Activated CD4-positive, alpha-beta memory T cell treated with anti-CD3 and anti-CD28 coated beads for 36 hours (primary cell): ENCODE measurements at regions not wholly inside any gene's neighbourhood (a gene's known extent, or its start where the extent isn't known, plus 50 kb on each side); places are given as distances from the start of the nearest gene placed in this dataset.
"Not testable (repeated sequence)": the region's sequence is repeated elsewhere in the genome, so short reads cannot be mapped to it uniquely, and the experiment has no call there.

Experiments
- CTCF ChIA-PET: fragments of 350-600 bp; sonication (Branson Sonifier 250); formaldehyde crosslinking; loops from one replicate; lab custom pipeline; 2021; ENCODE audit warnings: antibody characterized with exemption, inconsistent platforms; lab: Charles Lee
- POLR2A ChIA-PET: fragments of 350-600 bp; sonication (Branson Sonifier 250); formaldehyde crosslinking; loops from one replicate; lab custom pipeline; 2021; ENCODE audit warnings: antibody characterized with exemption; lab: Charles Lee
- DNase-seq: peaks from one replicate; pipeline ENCODE4 v3.0.0-alpha.2; 2020
- H3K27ac Mint-ChIP-seq: one replicate; pipeline ENCODE4 v1.8.0; 2021; ENCODE audit warnings: mixed read lengths
- H3K27me3 Mint-ChIP-seq: one replicate; pipeline ENCODE4 v1.8.0; 2021; ENCODE audit warnings: mixed read lengths
- H3K36me3 Mint-ChIP-seq: one replicate; pipeline ENCODE4 v1.8.0; 2021; ENCODE audit warnings: mixed read lengths
- H3K4me1 Mint-ChIP-seq: one replicate; pipeline ENCODE4 v1.8.0; 2021; ENCODE audit warnings: low read depth, mixed read lengths
- H3K4me3 Mint-ChIP-seq: one replicate; pipeline ENCODE4 v1.8.0; 2021; ENCODE audit warnings: mild to moderate bottlenecking, mixed read lengths
- H3K9me3 Mint-ChIP-seq: one replicate; pipeline ENCODE4 v1.8.0; 2021; ENCODE audit warnings: mixed read lengths
- intact Hi-C: fragments of 100-400 bp; cut with micrococcal nuclease; formaldehyde crosslinking; loops from one replicate; pipeline ENCODE4 v1.15.1; 2023

DNA sequence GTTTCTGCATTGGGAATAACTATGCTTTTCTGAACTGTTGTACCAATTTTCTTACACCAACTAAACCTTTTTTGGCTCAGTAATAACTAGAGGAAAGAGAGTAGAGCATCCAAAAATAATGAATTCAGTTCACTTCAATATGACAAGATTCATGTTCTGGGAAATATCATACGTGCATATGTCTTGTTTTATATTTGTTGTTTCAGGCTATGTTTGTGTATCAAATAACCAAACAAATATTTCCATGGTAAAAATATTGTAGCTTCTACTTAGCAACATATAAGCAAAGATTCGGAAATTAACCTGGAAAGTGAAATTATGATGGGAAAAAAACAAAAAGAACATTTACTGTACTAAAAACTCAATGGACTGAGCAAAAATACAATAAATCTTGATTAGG lies 503.2 kb downstream of the TMEM114 start:
- intact Hi-C loops, result no loop called here
- no peaks in the 10 kb centered on the region for H3K36me3 Mint-ChIP-seq
- no peak for DNase-seq
- peaks cover 3% of the 10 kb centered on the region for H3K9me3 Mint-ChIP-seq
- H3K27ac Mint-ChIP-seq, result no peak overlapping the region
- no peaks in the 10 kb centered on the region for H3K4me1 Mint-ChIP-seq
- ChIA-PET CTCF (no interaction called here), POLR2A (no interaction called here)
- no peaks in the 10 kb centered on the region for H3K27me3 Mint-ChIP-seq
- no peak overlapping the region for H3K4me3 Mint-ChIP-seq

DNA sequence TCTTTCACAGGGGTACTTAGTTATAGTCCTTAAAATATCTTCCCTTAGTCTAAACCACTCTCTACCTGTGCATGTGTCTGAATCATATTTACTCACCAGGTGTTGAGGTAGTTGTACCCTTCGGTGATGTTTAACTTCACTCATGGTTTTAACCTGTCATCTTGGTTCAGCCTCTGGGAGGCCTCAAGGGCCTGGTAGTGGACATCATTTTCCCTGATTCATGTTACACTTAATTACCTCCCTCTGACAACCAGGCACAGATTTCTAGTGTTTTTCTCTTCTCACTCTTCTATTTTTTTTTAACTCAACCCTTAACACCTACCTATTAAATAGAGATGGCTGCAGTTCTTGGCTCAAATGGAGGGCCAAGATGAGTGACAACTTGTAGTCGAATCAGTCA lies 505.4 kb downstream of the TMEM114 start:
- intact Hi-C loops, result no loop called here
- CTCF ChIA-PET, result no interaction called here
- H3K9me3 Mint-ChIP-seq, result peaks cover 2% of the 10 kb centered on the region

DNA sequence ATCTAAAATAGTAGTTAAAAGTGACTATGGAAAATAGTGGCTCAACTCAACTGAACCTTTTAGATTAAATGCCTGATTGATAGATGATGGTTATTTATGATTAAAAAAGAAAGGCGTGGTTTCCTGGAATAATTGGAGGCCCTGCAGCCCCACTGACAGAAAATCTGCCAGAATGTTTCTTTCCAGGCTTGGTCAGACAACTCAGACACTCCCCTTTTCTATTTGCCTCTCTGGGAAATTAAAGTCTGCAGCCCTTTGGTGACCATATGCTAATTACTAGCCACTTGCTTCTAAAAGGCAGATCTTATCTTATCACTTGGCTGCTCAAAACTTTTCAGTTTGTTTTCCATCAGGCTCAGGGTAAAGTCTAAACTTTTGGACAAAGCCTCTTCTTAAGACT lies 506.0 kb downstream of the TMEM114 start:
- intact Hi-C loops, result no loop called here
- Mint-ChIP-seq H3K27me3 (no peaks in the 10 kb centered on the region), H3K9me3 (peaks cover 2% of the 10 kb centered on the region), H3K4me3 (no peak overlapping the region), H3K4me1 (no peaks in the 10 kb centered on the region), H3K36me3 (no peaks in the 10 kb centered on the region), H3K27ac (no peak overlapping the region)
- POLR2A ChIA-PET, result no interaction called here
- CTCF ChIA-PET, result no interaction called here
- no peak for DNase-seq

More for the DNA sequence above, 505.4 kb downstream of the TMEM114 start:
- Mint-ChIP-seq H3K27me3 (no peaks in the 10 kb centered on the region), H3K4me1 (no peaks in the 10 kb centered on the region), H3K36me3 (no peaks in the 10 kb centered on the region), H3K4me3 (no peak overlapping the region), H3K27ac (no peak overlapping the region)
- POLR2A ChIA-PET, result no interaction called here
- no peak for DNase-seq

DNA sequence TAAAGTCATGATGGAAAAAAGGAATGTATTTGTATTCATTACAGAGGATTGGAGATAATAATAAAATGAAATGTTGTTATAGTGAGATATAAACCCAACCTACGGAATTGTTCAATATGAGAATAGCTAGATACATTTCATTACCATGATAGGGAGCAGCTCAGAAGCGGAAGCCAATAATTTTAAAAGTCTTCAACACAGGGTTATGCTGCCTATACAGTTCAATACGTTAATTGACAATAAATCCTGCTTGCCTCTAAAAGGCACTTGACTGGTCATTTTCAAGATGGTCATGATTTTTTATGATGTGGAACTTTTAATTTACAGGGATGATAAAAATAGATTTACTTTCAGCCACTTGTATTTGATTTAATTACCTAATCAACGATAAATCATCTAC lies 506.8 kb downstream of the TMEM114 start:
- Mint-ChIP-seq H3K4me3 (no peak overlapping the region), H3K27me3 (no peaks in the 10 kb centered on the region), H3K9me3 (peaks cover 4% of the 10 kb centered on the region), H3K4me1 (no peaks in the 10 kb centered on the region), H3K36me3 (no peaks in the 10 kb centered on the region), H3K27ac (no peak overlapping the region)
- DNase-seq, result no peak
- ChIA-PET CTCF (no interaction called here), POLR2A (no interaction called here)
- intact Hi-C loops, result no loop called here

DNA sequence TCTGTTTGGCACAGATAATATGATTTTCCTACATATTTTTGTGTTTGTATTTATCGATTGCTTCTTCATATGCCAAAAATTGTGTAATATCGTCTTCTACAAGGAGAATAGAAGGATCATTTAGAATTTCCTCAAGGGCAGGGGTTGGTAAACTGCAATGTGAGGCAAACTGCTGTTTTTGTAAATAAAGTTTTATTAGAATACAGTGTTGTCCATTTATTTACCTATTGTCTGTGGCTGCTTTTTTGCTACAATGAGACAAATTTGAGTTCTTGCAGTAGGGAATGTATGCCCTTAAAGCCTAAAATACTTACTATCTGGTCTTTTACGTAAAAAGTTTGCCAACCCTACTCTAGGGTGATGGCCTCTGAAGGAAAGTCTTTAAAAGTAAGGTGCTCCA lies 509.5 kb downstream of the TMEM114 start:
- Mint-ChIP-seq H3K4me1 (no peaks in the 10 kb centered on the region), H3K27me3 (no peaks in the 10 kb centered on the region), H3K36me3 (no peaks in the 10 kb centered on the region), H3K4me3 (no peak overlapping the region), H3K9me3 (peaks cover 6% of the 10 kb centered on the region), H3K27ac (no peak overlapping the region)
- DNase-seq, result no peak
- CTCF ChIA-PET, result no interaction called here
- POLR2A ChIA-PET, result no interaction called here
- intact Hi-C loops, result no loop called here

DNA sequence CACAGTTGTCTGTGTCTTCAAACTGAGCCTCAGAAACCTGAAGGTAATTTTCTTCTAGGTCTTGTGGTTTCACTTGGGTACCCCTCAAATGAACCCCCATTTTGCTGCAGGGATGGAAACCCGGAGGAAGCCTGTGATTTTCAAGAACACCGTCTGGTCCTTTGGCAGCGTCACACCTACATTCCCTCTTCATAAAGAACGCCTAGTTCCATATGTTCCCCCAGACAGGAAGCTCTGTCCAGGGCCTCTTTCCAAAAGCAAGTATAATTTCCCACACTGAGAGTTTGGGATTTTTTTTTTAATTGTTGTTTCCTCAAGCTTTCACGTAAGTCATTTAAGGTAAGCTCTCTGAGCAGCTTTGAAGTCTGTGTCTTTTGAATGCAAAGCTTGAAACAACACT lies 515.0 kb downstream of the TMEM114 start:
- no peaks in the 10 kb centered on the region for H3K27me3 Mint-ChIP-seq
- intact Hi-C loops, result no loop called here
- no peak overlapping the region for H3K4me3 Mint-ChIP-seq
- no peaks in the 10 kb centered on the region for H3K4me1 Mint-ChIP-seq
- ChIA-PET CTCF (no interaction called here), POLR2A (no interaction called here)
- no peaks in the 10 kb centered on the region for H3K36me3 Mint-ChIP-seq
- DNase-seq, result no peak
- H3K9me3 Mint-ChIP-seq, result peaks cover 14% of the 10 kb centered on the region
- no peak overlapping the region for H3K27ac Mint-ChIP-seq

DNA sequence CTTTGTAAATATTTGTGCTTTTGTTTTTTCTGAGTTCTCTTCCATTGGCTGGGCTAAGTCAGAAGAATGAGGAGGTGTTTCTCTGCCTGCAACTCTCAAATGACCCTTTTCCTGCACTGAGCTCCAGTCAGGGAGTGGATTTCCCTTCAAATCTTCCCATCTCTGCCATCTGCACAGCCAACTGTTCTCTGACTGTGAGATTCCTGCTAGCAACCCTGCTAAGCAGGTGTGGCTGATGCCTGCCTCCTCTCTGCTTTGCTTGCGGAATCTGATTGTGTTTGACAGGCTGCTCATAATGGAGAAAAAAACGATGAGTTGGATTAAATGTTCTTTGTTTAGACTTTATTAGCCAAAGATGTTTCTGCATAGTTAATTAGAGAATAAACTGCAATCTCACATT lies 519.8 kb downstream of the TMEM114 start:
- peaks cover 25% of the 10 kb centered on the region for H3K9me3 Mint-ChIP-seq

DNA sequence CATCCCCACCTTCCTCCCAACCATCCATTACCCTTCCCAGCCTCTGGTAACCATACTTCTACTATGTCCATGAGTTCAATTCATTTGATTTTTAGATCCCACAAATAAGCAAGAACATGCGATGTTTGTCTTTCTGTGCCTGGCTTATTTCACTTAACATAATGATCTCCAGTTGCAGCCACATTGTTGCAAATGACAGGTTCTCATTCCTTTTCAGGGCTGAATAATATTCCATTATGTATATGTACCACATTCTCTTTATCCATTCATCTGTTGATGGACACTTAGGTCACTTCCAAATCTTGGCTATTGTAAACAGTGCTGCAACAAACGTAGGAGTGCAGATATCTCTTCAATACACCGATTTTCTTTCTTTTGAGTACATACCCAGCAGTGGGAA lies 522.1 kb downstream of the TMEM114 start:
- H3K4me3 Mint-ChIP-seq, H3K27me3 Mint-ChIP-seq, DNase-seq, CTCF ChIA-PET, H3K4me1 Mint-ChIP-seq, POLR2A ChIA-PET, H3K36me3 Mint-ChIP-seq, intact Hi-C loops, H3K27ac Mint-ChIP-seq: not testable (repeated sequence)
- peaks cover 32% of the 10 kb centered on the region for H3K9me3 Mint-ChIP-seq

More for the DNA sequence above, 519.8 kb downstream of the TMEM114 start:
- Mint-ChIP-seq H3K36me3 (no peaks in the 10 kb centered on the region), H3K4me3 (no peak overlapping the region), H3K27ac (no peak overlapping the region), H3K4me1 (no peaks in the 10 kb centered on the region), H3K27me3 (no peaks in the 10 kb centered on the region)
- intact Hi-C loops, result no loop called here
- DNase-seq, result no peak
- ChIA-PET CTCF (no interaction called here), POLR2A (no interaction called here)

DNA sequence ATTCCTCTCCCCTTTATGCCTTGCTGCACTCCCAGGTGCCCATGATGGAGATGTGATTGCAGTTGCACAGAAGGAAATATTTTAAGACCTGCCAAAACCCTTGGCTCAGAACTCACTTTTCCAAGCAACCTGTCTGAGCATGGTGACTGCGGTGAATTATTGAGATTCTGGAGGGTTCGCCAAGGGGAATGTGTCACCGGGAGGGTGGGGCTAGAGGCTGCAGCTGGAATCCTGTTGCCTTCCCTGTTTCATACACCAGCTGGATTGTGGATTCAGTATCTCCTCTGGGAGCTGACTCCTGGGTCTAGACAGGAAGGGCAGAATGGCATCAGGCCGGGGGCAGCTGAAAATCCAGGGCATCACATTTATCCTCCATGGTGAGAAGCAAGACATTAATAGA lies 527.2 kb downstream of the TMEM114 start:
- Mint-ChIP-seq H3K27ac (no peak overlapping the region), H3K9me3 (peaks cover 32% of the 10 kb centered on the region), H3K36me3 (no peaks in the 10 kb centered on the region), H3K4me3 (no peak overlapping the region), H3K27me3 (no peaks in the 10 kb centered on the region), H3K4me1 (no peaks in the 10 kb centered on the region)
- intact Hi-C loops, result no loop called here
- CTCF ChIA-PET, result no interaction called here
- DNase-seq, result no peak
- POLR2A ChIA-PET, result no interaction called here

DNA sequence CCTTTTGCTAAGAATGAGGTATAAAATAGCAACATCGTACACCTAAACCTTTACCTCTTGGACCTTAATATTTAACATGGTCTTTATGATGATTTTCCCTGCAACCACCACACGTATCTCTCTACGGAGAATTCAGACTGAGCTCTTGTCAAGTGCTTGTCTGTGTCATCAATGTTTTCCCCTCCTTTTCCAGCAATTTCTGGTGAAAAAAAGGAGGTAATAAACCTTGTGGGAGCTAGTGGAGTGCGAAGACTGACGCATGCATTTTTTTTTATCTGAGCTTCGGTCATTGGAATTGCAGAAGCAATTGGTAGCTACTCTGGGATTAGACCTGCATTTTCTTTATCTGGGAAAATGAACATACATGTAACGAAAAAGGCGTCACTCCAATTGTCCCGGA lies 527.6 kb downstream of the TMEM114 start:
- H3K27me3 Mint-ChIP-seq, result no peaks in the 10 kb centered on the region
- H3K36me3 Mint-ChIP-seq, result no peaks in the 10 kb centered on the region
- DNase-seq, result no peak
- CTCF ChIA-PET, result no interaction called here
- no peaks in the 10 kb centered on the region for H3K4me1 Mint-ChIP-seq
- H3K27ac Mint-ChIP-seq, result no peak overlapping the region
- peaks cover 31% of the 10 kb centered on the region for H3K9me3 Mint-ChIP-seq
- intact Hi-C loops, result no loop called here
- H3K4me3 Mint-ChIP-seq, result no peak overlapping the region
- POLR2A ChIA-PET, result no interaction called here

DNA sequence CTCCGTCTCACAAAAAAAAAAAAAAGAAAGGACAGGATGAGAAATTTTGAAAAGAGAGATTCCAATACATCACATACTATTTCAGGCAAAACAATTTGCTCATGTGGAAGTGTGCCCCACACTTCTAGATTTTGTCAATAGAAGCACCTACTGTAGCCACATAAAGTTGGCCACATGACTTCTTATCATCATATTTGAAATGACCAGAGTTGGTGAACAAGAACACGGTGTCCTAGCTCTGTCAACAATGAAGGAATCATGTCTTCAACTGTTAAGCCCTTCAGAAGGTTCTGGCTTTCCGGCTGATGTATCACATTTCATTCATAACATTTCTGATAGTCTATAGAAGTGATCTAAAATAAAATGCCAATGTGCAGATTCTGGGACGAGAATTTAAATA lies 534.5 kb downstream of the TMEM114 start:
- H3K27me3 Mint-ChIP-seq, result no peaks in the 10 kb centered on the region
- intact Hi-C loops, result no loop called here
- H3K4me1 Mint-ChIP-seq, result no peaks in the 10 kb centered on the region

DNA sequence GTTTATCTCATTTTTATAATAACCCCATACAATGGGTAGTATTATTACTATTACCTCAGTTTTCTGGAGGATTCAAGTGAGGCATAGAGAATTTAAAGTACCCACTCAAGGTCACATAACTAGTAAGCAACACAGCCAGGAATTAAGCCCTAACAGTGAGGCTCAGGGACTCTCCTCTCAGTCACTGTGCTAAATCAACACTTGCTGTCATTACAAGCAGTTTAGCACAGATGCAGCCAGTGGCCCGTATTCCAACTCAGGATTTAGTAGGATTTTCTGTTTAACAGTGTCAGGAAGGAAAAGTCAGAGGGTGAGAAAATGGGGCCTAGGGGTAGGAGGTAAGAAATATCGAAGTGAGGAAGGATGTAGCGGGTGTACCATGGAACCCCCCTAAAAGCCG lies 536.9 kb downstream of the TMEM114 start:
- H3K4me1 Mint-ChIP-seq, result no peaks in the 10 kb centered on the region
- H3K4me3 Mint-ChIP-seq, result no peak overlapping the region
- no peak overlapping the region for H3K27ac Mint-ChIP-seq
- CTCF ChIA-PET, result no interaction called here
- DNase-seq, result no peak
- no peaks in the 10 kb centered on the region for H3K27me3 Mint-ChIP-seq
- no peaks in the 10 kb centered on the region for H3K36me3 Mint-ChIP-seq
- peaks cover 20% of the 10 kb centered on the region for H3K9me3 Mint-ChIP-seq
- POLR2A ChIA-PET, result no interaction called here
- intact Hi-C loops, result no loop called here

More for the DNA sequence above, 534.5 kb downstream of the TMEM114 start:
- ChIA-PET POLR2A (no interaction called here), CTCF (no interaction called here)
- no peaks in the 10 kb centered on the region for H3K36me3 Mint-ChIP-seq
- H3K27ac Mint-ChIP-seq, result no peak overlapping the region
- H3K9me3 Mint-ChIP-seq, result peaks cover 17% of the 10 kb centered on the region
- no peak overlapping the region for H3K4me3 Mint-ChIP-seq
- no peak for DNase-seq

DNA sequence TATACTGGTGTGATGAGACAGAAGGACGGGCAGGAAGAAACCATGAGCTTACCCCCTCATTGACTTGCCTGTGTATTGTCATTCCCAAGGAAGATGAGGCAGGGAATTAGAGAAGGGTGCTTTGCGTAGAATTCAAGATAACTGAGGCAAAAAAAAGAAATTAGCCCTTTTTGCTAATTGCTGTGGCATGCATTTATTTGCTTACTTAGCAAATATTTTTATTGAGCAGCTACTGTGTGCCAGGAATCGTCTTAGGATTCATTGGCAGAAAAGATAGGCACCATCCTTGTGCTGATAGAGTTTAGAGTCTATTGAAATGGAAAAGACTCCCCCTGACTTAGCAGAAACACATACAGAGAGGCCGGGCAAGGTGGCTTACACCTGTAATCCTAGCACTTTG lies 541.9 kb downstream of the TMEM114 start:
- no peak overlapping the region for H3K27ac Mint-ChIP-seq
- no peaks in the 10 kb centered on the region for H3K27me3 Mint-ChIP-seq
- no peaks in the 10 kb centered on the region for H3K36me3 Mint-ChIP-seq
- intact Hi-C loops, result no loop called here
- CTCF ChIA-PET, result no interaction called here
- peaks cover 24% of the 10 kb centered on the region for H3K9me3 Mint-ChIP-seq
- no peak for DNase-seq
- no peaks in the 10 kb centered on the region for H3K4me1 Mint-ChIP-seq
- POLR2A ChIA-PET, result no interaction called here
- no peak overlapping the region for H3K4me3 Mint-ChIP-seq

DNA sequence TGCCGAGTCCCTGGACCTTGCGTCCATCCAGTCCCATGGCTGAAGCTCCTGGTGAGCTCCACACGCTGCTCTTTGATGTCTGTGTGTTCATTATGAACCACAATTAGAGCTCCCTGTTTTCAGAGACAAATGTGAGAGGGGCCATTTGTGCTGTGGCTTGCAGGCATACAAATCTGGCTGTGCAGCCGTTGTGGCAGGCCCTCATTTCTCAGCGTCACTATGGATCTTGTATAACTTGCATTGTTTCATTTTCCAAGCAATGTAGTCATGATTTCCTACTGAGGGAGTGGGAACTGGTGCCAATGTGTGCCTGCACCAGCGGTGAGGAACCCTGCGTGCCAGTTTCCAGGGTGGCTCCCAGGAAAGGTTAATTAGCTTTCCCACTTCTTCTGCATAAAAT lies 542.6 kb downstream of the TMEM114 start:
- Mint-ChIP-seq H3K9me3 (peaks cover 25% of the 10 kb centered on the region), H3K27ac (no peak overlapping the region), H3K27me3 (no peaks in the 10 kb centered on the region), H3K4me1 (no peaks in the 10 kb centered on the region), H3K4me3 (no peak overlapping the region), H3K36me3 (no peaks in the 10 kb centered on the region)
- ChIA-PET CTCF (no interaction called here), POLR2A (no interaction called here)
- intact Hi-C loops, result no loop called here
- no peak for DNase-seq
